Astrocyte (in vitro differentiated cells and primary cell): ENCODE measurements at regions not wholly inside any gene's neighbourhood (a gene's known extent, or its start where the extent isn't known, plus 50 kb on each side); places are given as distances from the start of the nearest gene placed in this dataset.

ENCODE experiments used
- DNase-seq: peaks from one replicate; pipeline ENCODE4 v3.0.0-alpha.2; 2010; ENCODE audit warnings: low read depth
- FAIRE-seq: peaks from 2 replicates; lab custom pipeline; 2011; peaks lifted over from hg19 to GRCh38; lab: Jason Lieb, UNC
- H2AFZ ChIP-seq: 2 replicates; pipeline ENCODE4 v1.6.0; 2012; ENCODE audit warnings: low read depth, low read length, inconsistent platforms
- H3K27ac ChIP-seq: 2 replicates; pipeline ENCODE4 v1.5.1; 2011; ENCODE audit warnings: low read depth, low read length, inconsistent platforms
- H3K27me3 ChIP-seq: 2 replicates; pipeline ENCODE4 v1.6.0; 2011; ENCODE audit warnings: low read length, inconsistent platforms; ENCODE audit not compliant: insufficient read depth
- H3K36me3 ChIP-seq: 2 replicates; pipeline ENCODE4 v1.5.1; 2011; ENCODE audit warnings: low read length, inconsistent platforms; ENCODE audit not compliant: insufficient read depth
- H3K4me1 ChIP-seq: 2 replicates; pipeline ENCODE4 v1.5.1; 2011; ENCODE audit warnings: low read length, inconsistent platforms; ENCODE audit not compliant: insufficient read depth
- H3K4me2 ChIP-seq: 2 replicates; pipeline ENCODE4 v1.6.0; 2012; ENCODE audit warnings: low read length, inconsistent platforms
- H3K4me3 ChIP-seq: 2 replicates; pipeline ENCODE4 v1.5.1; 2011; ENCODE audit warnings: low read depth, mild to moderate bottlenecking, low read length, inconsistent platforms; ENCODE audit not compliant: insufficient read depth
- H3K79me2 ChIP-seq: 2 replicates; pipeline ENCODE4 v1.6.0; 2012; ENCODE audit warnings: mild to moderate bottlenecking, low read length, inconsistent platforms; ENCODE audit not compliant: insufficient read depth
- H3K9ac ChIP-seq: 2 replicates; pipeline ENCODE4 v1.6.0; 2012; ENCODE audit warnings: mild to moderate bottlenecking, low read length, inconsistent platforms
- H3K9me3 ChIP-seq: 2 replicates; pipeline ENCODE4 v1.5.1; 2012; ENCODE audit warnings: low read depth, mild to moderate bottlenecking, low read length, inconsistent platforms; ENCODE audit not compliant: insufficient read depth
- H4K20me1 ChIP-seq: 2 replicates; pipeline ENCODE4 v1.6.0; 2012; ENCODE audit warnings: low read length, inconsistent platforms; ENCODE audit not compliant: insufficient read depth
- H3K27ac Mint-ChIP-seq: one replicate; pipeline ENCODE4 v1.8.0; 2021; ENCODE audit warnings: mild to moderate bottlenecking, mixed read lengths; ENCODE audit not compliant: unreplicated experiment
- H3K27me3 Mint-ChIP-seq: one replicate; pipeline ENCODE4 v1.8.0; 2021; ENCODE audit warnings: low read depth, mixed read lengths; ENCODE audit not compliant: unreplicated experiment
- H3K36me3 Mint-ChIP-seq: one replicate; pipeline ENCODE4 v1.8.0; 2021; ENCODE audit warnings: low read depth, mixed read lengths; ENCODE audit not compliant: unreplicated experiment
- H3K4me1 Mint-ChIP-seq: one replicate; pipeline ENCODE4 v1.8.0; 2021; ENCODE audit warnings: low read depth, mixed read lengths; ENCODE audit not compliant: unreplicated experiment
- H3K4me3 Mint-ChIP-seq: one replicate; pipeline ENCODE4 v1.8.0; 2021; ENCODE audit warnings: mild to moderate bottlenecking, moderate library complexity, mixed read lengths; ENCODE audit not compliant: unreplicated experiment
- H3K9me3 Mint-ChIP-seq: one replicate; pipeline ENCODE4 v1.8.0; 2021; ENCODE audit warnings: mild to moderate bottlenecking, mixed read lengths; ENCODE audit not compliant: unreplicated experiment
- CTCF ChIP-seq: IDR thresholded peaks from 2 replicates; pipeline ENCODE4 v1.5.1; 2011; ENCODE audit warnings: low read depth, mild to moderate bottlenecking, inconsistent platforms, low read length, moderate library complexity; ENCODE audit not compliant: insufficient read depth
- EZH2 ChIP-seq: IDR thresholded peaks from 2 replicates; pipeline ENCODE4 v1.6.1; 2012; ENCODE audit warnings: mild to moderate bottlenecking, low read length, inconsistent platforms; ENCODE audit not compliant: insufficient read depth

GRCh38 chr6:150548330-150548729 is 51.4 kb upstream of the PLEKHG1 start:
- DNase-seq (no peak), FAIRE-seq (no peak)
- Histone ChIP-seq H3K9ac (no peak overlapping the region), H3K4me3 (no peak overlapping the region), H3K27me3 (peaks cover 13% of the 10 kb centered on the region), H3K27ac (no peak overlapping the region), H3K4me2 (no peak overlapping the region), H2AFZ (no peak overlapping the region), H3K79me2 (no peaks in the 10 kb centered on the region), H3K4me1 (no peaks in the 10 kb centered on the region), H4K20me1 (no peaks in the 10 kb centered on the region), H3K36me3 (no peaks in the 10 kb centered on the region), H3K9me3 (no peaks in the 10 kb centered on the region)
- TF ChIP-seq EZH2 (no peak), CTCF (no peak)
- no peak overlapping the region for H3K27ac Mint-ChIP-seq
- H3K4me1 Mint-ChIP-seq: peaks cover 5% of the 10 kb centered on the region
- H3K9me3 Mint-ChIP-seq: peaks cover 2% of the 10 kb centered on the region
- peaks cover 3% of the 10 kb centered on the region for H3K36me3 Mint-ChIP-seq
- H3K27me3 Mint-ChIP-seq: no peaks in the 10 kb centered on the region
- H3K4me3 Mint-ChIP-seq: no peak overlapping the region

GRCh38 chr6:150549007-150549406 is 50.7 kb upstream of the PLEKHG1 start:
- Histone ChIP-seq H3K79me2 (no peaks in the 10 kb centered on the region), H3K9ac (no peak overlapping the region), H4K20me1 (no peaks in the 10 kb centered on the region), H3K36me3 (no peaks in the 10 kb centered on the region), H3K27ac (no peak overlapping the region), H3K4me2 (no peak overlapping the region), H3K4me1 (no peaks in the 10 kb centered on the region), H3K4me3 (no peak overlapping the region), H2AFZ (no peak overlapping the region), H3K27me3 (peaks cover 13% of the 10 kb centered on the region), H3K9me3 (no peaks in the 10 kb centered on the region)
- Mint-ChIP-seq H3K4me1 (peaks cover 5% of the 10 kb centered on the region), H3K27me3 (no peaks in the 10 kb centered on the region), H3K4me3 (no peak overlapping the region), H3K27ac (no peak overlapping the region), H3K9me3 (peaks cover 2% of the 10 kb centered on the region), H3K36me3 (peaks cover 3% of the 10 kb centered on the region)
- DNase-seq (no peak), FAIRE-seq (no peak)
- TF ChIP-seq EZH2 (no peak), CTCF (no peak)

GRCh38 chr6:150549674-150550101 is 50.0 kb upstream of the PLEKHG1 start:
- no peak overlapping the region for H3K9ac ChIP-seq
- H3K79me2 ChIP-seq: no peaks in the 10 kb centered on the region

More at GRCh38 chr6:150549674-150550101, 50.0 kb upstream of the PLEKHG1 start:
- DNase-seq (peak; percentile 9), FAIRE-seq (no peak)
- H3K4me1 ChIP-seq: no peaks in the 10 kb centered on the region
- Mint-ChIP-seq H3K27ac (no peak overlapping the region), H3K4me3 (no peak overlapping the region), H3K27me3 (no peaks in the 10 kb centered on the region), H3K36me3 (peaks cover 3% of the 10 kb centered on the region), H3K9me3 (peaks cover 2% of the 10 kb centered on the region), H3K4me1 (peaks cover 10% of the 10 kb centered on the region)
- H4K20me1 ChIP-seq: no peaks in the 10 kb centered on the region
- no peaks in the 10 kb centered on the region for H3K36me3 ChIP-seq
- H3K9me3 ChIP-seq: no peaks in the 10 kb centered on the region
- H3K4me2 ChIP-seq: no peak overlapping the region
- H2AFZ ChIP-seq: no peak overlapping the region
- TF ChIP-seq EZH2 (no peak), CTCF (no peak)
- no peak overlapping the region for H3K4me3 ChIP-seq
- no peak overlapping the region for H3K27ac ChIP-seq
- peaks cover 13% of the 10 kb centered on the region for H3K27me3 ChIP-seq
